Smooth muscle cell (in vitro differentiated cells): ENCODE measurements at regions not wholly inside any gene's neighbourhood (a gene's known extent, or its start where the extent isn't known, plus 50 kb on each side); places are given as distances from the start of the nearest gene placed in this dataset.

Source experiments
- DNase-seq: peaks from one replicate; lab custom pipeline; 2025; ENCODE audit not compliant: unreplicated experiment; lab: John Stamatoyannopoulos, UW
- H2AFZ ChIP-seq: fragments of 200-600 bp; sonication (generic); 2 replicates; pipeline ENCODE4 v1.6.0; 2016; ENCODE audit warnings: antibody characterized with exemption, low read depth, mild to moderate bottlenecking
- H3F3A ChIP-seq: fragments of 200-600 bp; sonication (generic); 2 replicates; pipeline ENCODE4 v1.6.0; 2017; ENCODE audit warnings: antibody characterized with exemption, low read depth
- H3K27ac ChIP-seq: fragments of 200-600 bp; sonication (generic); 2 replicates; pipeline ENCODE4 v1.5.1; 2016; ENCODE audit warnings: low read depth, mild to moderate bottlenecking
- H3K27me3 ChIP-seq: fragments of 200-600 bp; sonication (generic); 2 replicates; pipeline ENCODE4 v1.6.1; 2016; ENCODE audit warnings: low read depth, mild to moderate bottlenecking
- H3K36me3 ChIP-seq: fragments of 200-600 bp; sonication (generic); 2 replicates; pipeline ENCODE4 v1.5.1; 2016; ENCODE audit warnings: low read depth
- H3K4me1 ChIP-seq: fragments of 200-600 bp; sonication (generic); 2 replicates; pipeline ENCODE4 v1.5.1; 2016; ENCODE audit warnings: low read depth
- H3K4me2 ChIP-seq: fragments of 200-600 bp; sonication (generic); 2 replicates; pipeline ENCODE4 v1.6.0; 2016; ENCODE audit warnings: mild to moderate bottlenecking
- H3K4me3 ChIP-seq: fragments of 200-600 bp; sonication (generic); 2 replicates; pipeline ENCODE4 v1.5.1; 2016; ENCODE audit warnings: mild to moderate bottlenecking
- H3K79me2 ChIP-seq: fragments of 200-600 bp; sonication (generic); 2 replicates; pipeline ENCODE4 v1.6.0; 2016; ENCODE audit warnings: low read depth, mild to moderate bottlenecking
- H3K9ac ChIP-seq: fragments of 200-600 bp; sonication (generic); 2 replicates; pipeline ENCODE4 v1.6.0; 2016; ENCODE audit warnings: low read depth
- H3K9me3 ChIP-seq: fragments of 200-600 bp; sonication (generic); replicated peaks from 2 replicates; pipeline ENCODE4 v1.5.1; 2016; ENCODE audit warnings: low read depth
- H4K20me1 ChIP-seq: fragments of 200-600 bp; sonication (generic); 2 replicates; pipeline ENCODE4 v1.6.0; 2016; ENCODE audit warnings: low read depth
- WGBS: methylation state at CpG from one replicate; pipeline ENCODE4 v1.1.7; 2016; ENCODE audit warnings: low lambda C conversion rate; 5-methylcytosine and 5-hydroxymethylcytosine counted together
- TF ChIP-seq, protein P1 (sequence below): fragments of 200-600 bp; sonication (generic); IDR thresholded peaks from 2 replicates; pipeline ENCODE4 v1.5.1; 2017; ENCODE audit warnings: borderline replicate concordance, mild to moderate bottlenecking, antibody characterized with exemption; ENCODE audit not compliant: insufficient read depth, poor library complexity, severe bottlenecking

DNA sequence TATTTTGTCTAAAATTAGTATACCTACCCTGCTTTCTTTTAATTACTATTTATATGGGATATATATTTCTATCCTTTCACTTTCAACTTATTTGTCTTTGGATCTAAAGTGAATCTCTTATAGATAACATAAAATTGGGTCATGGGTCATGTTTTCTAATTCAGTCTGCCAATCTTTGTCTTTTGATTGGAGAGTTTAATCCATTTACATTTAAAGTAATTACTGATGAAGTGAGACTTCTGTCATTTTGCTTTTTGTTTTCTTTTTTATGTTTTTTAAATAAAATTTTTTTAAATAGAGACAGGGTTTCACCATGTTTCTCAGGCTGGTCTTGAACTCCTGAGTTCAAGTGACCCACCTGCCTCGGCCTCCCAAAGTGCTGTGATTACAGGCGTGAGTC, 50.5 kb upstream of the PRDM1 start:
- Histone ChIP-seq H4K20me1 (no peaks in the 10 kb centered on the region), H3K79me2 (no peaks in the 10 kb centered on the region), H3K9me3 (peaks cover 6% of the 10 kb centered on the region), H3F3A (no peaks in the 10 kb centered on the region), H3K4me2 (no peak overlapping the region), H3K4me1 (no peaks in the 10 kb centered on the region), H3K27me3 (no peaks in the 10 kb centered on the region), H3K9ac (no peak overlapping the region), H3K36me3 (no peaks in the 10 kb centered on the region), H3K27ac (no peak overlapping the region), H3K4me3 (no peak overlapping the region), H2AFZ (no peak overlapping the region)
- TF ChIP-seq, protein P1, sequence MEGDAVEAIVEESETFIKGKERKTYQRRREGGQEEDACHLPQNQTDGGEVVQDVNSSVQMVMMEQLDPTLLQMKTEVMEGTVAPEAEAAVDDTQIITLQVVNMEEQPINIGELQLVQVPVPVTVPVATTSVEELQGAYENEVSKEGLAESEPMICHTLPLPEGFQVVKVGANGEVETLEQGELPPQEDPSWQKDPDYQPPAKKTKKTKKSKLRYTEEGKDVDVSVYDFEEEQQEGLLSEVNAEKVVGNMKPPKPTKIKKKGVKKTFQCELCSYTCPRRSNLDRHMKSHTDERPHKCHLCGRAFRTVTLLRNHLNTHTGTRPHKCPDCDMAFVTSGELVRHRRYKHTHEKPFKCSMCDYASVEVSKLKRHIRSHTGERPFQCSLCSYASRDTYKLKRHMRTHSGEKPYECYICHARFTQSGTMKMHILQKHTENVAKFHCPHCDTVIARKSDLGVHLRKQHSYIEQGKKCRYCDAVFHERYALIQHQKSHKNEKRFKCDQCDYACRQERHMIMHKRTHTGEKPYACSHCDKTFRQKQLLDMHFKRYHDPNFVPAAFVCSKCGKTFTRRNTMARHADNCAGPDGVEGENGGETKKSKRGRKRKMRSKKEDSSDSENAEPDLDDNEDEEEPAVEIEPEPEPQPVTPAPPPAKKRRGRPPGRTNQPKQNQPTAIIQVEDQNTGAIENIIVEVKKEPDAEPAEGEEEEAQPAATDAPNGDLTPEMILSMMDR: no peak
- no peak for DNase-seq
- WGBS: 94% methylated on average over 2 of the region's 2 CpGs

DNA sequence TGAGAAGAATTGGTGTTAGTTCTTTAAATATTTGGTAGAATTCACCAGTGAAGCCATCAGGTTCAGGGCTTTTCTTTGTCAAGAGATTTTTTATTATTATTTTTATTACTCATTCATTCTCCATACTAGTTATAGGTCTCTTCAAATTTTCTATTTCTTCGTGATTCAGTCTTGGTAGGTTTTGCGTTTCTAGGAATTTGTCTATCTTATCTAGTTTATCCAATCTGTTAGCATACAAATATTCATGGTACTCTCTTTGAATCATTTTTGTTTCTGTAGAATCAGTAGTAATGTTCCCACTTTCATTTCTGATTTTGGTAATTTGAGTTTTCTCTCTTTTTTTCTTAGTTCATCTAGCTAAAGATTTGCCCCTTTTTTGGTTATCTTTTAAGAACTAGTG, 52.3 kb upstream of the PRDM1 start:
- Histone ChIP-seq H3F3A (no peaks in the 10 kb centered on the region), H3K9me3 (peaks cover 6% of the 10 kb centered on the region), H3K4me2 (no peak overlapping the region), H3K27me3 (no peaks in the 10 kb centered on the region), H2AFZ (no peak overlapping the region), H4K20me1 (no peaks in the 10 kb centered on the region), H3K4me3 (no peak overlapping the region), H3K79me2 (no peaks in the 10 kb centered on the region), H3K36me3 (no peaks in the 10 kb centered on the region), H3K9ac (no peak overlapping the region), H3K27ac (no peak overlapping the region), H3K4me1 (no peaks in the 10 kb centered on the region)
- TF ChIP-seq, protein P1: no peak
- WGBS: 94% methylated on average over 2 of the region's 2 CpGs
- no peak for DNase-seq

DNA sequence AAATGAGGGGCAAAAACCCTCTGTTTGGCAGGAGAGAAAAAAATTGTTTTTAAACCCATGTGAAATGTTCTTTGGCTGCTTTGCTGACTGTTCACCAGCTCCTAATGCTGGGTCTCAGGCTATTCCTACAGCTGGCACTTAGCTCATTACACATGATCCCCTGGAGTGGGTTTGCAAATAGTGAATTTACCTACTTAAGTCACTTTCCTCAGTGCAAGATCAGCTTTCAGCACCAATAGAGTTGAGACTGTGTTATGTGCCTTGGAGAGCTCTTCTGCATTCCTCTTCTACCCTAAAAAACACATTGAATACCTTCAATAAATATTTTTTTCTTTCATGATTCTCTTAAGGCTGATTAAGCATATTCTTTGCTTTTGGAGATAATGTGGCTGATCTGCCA, 58.4 kb upstream of the PRDM1 start:
- Histone ChIP-seq H3K4me1 (peaks cover 12% of the 10 kb centered on the region), H3K27ac (no peak overlapping the region), H3K36me3 (no peaks in the 10 kb centered on the region), H3K27me3 (no peaks in the 10 kb centered on the region), H3K4me2 (no peak overlapping the region), H2AFZ (no peak overlapping the region), H3F3A (no peaks in the 10 kb centered on the region), H3K9me3 (no peaks in the 10 kb centered on the region), H3K9ac (no peak overlapping the region), H3K4me3 (no peak overlapping the region), H3K79me2 (no peaks in the 10 kb centered on the region), H4K20me1 (no peaks in the 10 kb centered on the region)
- TF ChIP-seq, protein P1: no peak
- DNase-seq: no peak
